Epithelial cell of prostate (primary cell): ENCODE measurements at regions not wholly inside any gene's neighbourhood (a gene's known extent, or its start where the extent isn't known, plus 50 kb on each side); places are given as distances from the start of the nearest gene placed in this dataset.

ENCODE experiments used
- DNase-seq: peaks from one replicate; pipeline ENCODE4 v3.0.0-alpha.2; 2011; ENCODE audit warnings: low read depth, low spot score
- H3K27ac ChIP-seq: fragments of 450-650 bp; 2 replicates; pipeline ENCODE4 v1.5.1; 2017; ENCODE audit warnings: mild to moderate bottlenecking

GRCh38 chr3:147575391-147575790 is 166.2 kb downstream of the ZIC1 start:
- DNase-seq = no peak
- H3K27ac ChIP-seq = no peak overlapping the region

GRCh38 chr3:147582642-147583041 is 173.5 kb downstream of the ZIC1 start:
- H3K27ac ChIP-seq = no peak overlapping the region
- DNase-seq = no peak

DNA sequence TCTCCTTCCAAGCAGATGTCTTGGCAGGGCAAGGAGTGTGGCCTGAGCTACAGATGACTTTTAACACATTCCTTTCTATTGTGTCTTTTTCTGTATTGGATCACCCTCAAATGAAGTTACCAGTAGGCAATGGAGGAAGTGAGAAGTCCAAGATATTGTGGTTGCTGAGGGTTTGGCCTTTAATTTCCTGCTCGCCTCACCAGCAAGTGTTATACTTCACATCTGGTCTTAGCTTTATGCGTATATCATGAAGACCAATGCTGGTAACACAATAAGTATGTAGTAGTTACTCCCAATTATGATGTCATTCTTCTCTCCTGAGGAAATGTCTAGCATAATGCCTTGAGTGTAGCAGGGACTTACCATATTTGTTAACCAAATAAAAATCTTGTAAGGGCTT is 179.9 kb downstream of the ZIC1 start:
- no peak overlapping the region for H3K27ac ChIP-seq
- DNase-seq = no peak

DNA sequence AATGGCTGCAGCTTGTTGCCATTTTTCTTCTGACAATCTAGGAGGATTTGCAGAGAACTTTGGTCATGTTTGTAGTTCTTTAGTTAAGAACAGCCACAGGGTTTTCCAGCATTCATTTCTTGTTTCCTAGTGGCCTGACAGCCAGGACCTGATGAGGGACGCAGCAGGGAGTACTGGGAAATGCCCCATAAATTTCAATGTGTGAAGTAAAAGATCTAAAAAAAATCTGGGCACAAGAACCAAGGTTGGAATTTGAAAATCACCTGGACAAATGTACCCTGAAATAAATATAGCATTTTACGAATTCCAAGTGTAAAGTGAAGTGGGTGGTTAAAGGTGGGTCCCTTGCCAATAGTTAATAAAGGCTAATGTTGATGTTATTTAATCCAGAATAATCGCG is 195.0 kb downstream of the ZIC1 start:
- no peak overlapping the region for H3K27ac ChIP-seq
- DNase-seq = no peak

GRCh38 chr3:147613725-147614124 is 204.6 kb downstream of the ZIC1 start:
- H3K27ac ChIP-seq = no peak overlapping the region
- DNase-seq = no peak

GRCh38 chr3:147614210-147614609 is 205.0 kb downstream of the ZIC1 start:
- DNase-seq = no peak
- no peak overlapping the region for H3K27ac ChIP-seq

DNA sequence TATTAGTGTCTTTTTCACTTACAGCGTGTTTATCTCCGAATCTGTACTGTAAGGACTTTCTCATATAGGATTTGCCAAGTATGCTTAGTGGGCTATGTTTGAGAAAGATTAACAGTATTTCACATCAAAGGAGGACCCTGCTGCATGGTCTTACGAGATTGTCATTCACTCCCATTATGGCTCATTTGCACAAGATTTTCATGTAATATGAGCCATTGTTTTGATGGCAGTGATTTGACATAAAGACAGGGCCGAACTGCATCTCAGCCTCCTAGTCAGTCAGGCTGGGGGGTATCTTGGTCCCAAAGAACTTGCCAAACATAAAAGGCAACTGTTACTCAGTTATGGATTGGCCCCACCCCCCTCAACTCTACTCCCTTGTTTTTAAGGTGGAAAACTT is 205.9 kb downstream of the ZIC1 start:
- H3K27ac ChIP-seq = no peak overlapping the region
- DNase-seq = no peak

DNA sequence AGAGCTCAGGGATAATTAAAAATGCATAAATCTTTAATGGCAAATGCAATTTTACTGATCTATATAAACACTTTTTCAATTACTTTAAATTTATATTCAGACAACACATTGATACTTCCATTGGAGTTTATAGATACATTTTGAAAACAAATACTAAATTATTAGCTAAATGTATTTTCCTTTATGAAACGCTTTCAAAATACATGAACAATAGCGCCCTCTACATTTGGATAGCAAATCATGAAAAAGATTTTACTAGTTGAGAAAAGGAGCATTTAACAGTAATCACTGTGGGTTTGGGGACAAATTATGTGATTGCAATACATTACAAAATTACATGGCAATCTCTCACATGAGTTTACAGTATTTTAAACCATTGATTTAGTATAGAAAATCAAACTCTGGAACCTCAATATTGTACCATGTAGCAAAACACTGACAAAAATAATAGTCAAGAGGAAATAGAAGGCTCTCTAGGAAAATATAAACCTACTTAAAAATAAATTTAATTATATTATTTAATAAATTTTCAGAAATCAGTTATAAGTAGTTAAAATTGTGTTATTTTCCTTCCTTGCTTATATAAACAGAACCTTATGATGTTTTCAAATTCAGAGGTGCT is 207.9 kb downstream of the ZIC1 start:
- DNase-seq = no peak
- H3K27ac ChIP-seq = no peak overlapping the region

- no peak overlapping the region for H3K27ac ChIP-seq
- DNase-seq = no peak
Observed at GRCh38 chr3:147618691-147619090, 209.5 kb downstream of the ZIC1 start.

DNA sequence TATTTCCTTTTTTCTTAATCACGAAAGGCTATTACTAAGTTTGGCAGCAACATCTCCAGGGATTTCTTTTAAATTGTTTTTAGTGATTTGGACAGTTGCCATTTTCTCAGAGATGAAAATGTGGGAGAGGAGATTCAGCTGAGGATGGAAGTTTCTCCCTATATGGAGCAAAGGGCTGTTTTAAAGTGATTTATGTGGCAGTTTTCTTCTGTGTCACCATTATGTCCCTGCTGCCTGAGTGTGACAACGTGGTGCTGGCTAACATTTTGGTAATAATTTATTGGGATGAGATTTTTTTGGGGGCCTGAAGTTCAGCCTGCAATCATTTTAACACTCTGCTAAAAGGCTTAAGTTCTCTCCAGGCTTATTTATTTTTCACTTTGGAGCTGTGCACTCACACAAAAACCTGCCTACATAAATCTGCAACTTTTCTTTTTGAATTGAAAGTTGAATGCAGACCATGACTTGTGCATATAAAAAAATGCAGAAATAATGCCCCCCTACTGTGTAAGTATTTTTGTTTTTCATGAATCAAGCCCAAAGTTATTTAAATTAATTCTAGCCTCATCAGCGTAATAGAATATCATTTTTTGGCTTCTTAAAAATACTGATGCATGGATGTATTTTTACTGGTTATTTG is 210.9 kb downstream of the ZIC1 start:
- no peak overlapping the region for H3K27ac ChIP-seq
- DNase-seq = no peak

GRCh38 chr3:147620906-147621305 is 211.7 kb downstream of the ZIC1 start:
- no peak for DNase-seq
- no peak overlapping the region for H3K27ac ChIP-seq

GRCh38 chr3:147630921-147631415 is 221.8 kb downstream of the ZIC1 start:
- no peak for DNase-seq
- H3K27ac ChIP-seq = no peak overlapping the region

GRCh38 chr3:147640781-147641180 is 231.6 kb downstream of the ZIC1 start:
- no peak overlapping the region for H3K27ac ChIP-seq
- no peak for DNase-seq

DNA sequence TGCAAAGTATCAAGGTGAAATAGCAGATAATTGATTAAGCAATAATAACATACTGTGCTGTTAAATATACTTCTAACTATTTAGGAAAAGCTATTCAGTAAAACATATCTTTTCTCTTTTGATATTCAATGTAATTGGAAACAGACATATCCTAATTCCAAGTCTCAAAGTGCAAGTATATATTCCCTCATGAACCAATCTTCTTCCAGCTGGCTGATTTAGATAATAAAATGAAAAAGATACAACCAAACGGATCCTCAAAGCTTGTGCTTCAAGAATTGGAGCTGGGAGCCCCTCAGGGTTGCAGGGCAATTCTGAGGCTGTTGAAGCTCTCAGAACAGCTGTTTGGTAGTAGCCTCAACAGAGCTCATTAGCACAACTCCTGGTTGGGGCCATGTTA is 236.6 kb downstream of the ZIC1 start:
- DNase-seq = no peak
- no peak overlapping the region for H3K27ac ChIP-seq

DNA sequence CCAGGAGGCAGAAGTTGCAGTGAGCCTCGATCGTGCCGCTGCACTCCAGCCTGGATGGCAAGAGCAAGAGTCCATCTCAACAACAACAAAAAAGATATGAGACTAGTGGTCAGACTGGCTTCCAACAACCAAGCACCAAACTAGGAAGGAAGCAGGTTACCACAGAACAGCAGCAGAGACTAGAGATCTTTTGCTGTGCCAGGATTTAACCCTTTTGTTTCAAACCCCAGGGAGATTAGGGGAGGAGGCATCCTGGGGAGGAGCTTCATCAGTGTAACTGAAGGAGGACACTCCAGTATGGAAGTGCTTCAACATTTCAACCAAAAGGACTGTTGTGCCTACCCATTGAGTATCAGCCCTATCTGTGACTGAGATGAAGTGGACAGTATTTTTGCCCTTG is 240.3 kb downstream of the ZIC1 start:
- H3K27ac ChIP-seq = no peak overlapping the region
- DNase-seq = no peak

DNA sequence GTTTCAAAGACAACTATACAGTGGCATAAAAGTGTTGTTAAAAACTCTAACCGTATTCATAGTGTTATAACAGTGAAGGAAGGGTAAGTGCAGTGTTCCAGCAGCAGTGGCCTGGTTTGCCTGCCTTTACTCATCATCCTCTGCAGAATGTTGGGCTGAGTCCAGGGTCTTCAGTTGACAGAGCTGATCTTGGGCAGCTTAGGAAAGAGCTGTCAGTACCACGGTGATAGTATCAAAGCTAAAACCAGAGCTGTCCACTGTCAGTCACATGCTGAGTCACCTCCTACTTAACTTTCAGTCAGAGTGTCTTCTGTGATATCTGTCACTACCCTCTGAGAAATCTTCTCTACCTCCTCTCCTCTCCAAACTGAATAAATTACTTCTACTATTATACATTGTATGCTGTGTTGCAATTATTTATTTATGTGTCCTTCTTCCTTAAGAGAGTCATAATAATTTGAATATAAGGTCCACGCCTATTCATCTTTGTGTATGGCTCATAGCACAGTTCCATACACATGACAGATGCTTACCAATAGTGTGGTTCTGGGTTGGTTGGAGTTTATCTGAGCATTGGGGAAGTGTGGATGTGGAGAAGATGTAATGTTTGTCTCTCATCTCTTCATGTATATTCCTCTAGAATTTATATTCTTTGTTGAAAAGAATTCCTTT is 242.1 kb downstream of the ZIC1 start:
- no peak for DNase-seq
- no peak overlapping the region for H3K27ac ChIP-seq

- H3K27ac ChIP-seq = no peak overlapping the region
- DNase-seq = no peak
Observed at GRCh38 chr3:147652651-147653366, 243.6 kb downstream of the ZIC1 start.

GRCh38 chr3:147653367-147653923 is 244.3 kb downstream of the ZIC1 start:
- no peak for DNase-seq
- no peak overlapping the region for H3K27ac ChIP-seq

GRCh38 chr3:147654827-147655226 is 245.7 kb downstream of the ZIC1 start:
- no peak for DNase-seq
- no peak overlapping the region for H3K27ac ChIP-seq

- H3K27ac ChIP-seq = no peak overlapping the region
- no peak for DNase-seq
Observed at GRCh38 chr3:147655236-147655635, 246.1 kb downstream of the ZIC1 start.

- DNase-seq = no peak
- H3K27ac ChIP-seq = no peak overlapping the region
Observed at GRCh38 chr3:147656023-147656422, 246.9 kb downstream of the ZIC1 start.
